Lower leg skin (tissue), 3 donors: ENCODE measurements at regions not wholly inside any gene's neighbourhood (a gene's known extent, or its start where the extent isn't known, plus 50 kb on each side); places are given as distances from the start of the nearest gene placed in this dataset.

Experiments
- POLR2A ChIP-seq, 2 donors: fragments of 450-650 bp; IDR thresholded peaks; one replicate each; pipeline ENCODE4 v1.6.1; 2016 to 2017; ENCODE audit warnings: antibody characterized with exemption in 2 of 2, mild to moderate bottlenecking in 1 of 2, moderate library complexity in 1 of 2
- TF ChIP-seq, protein P1 (sequence below), 3 donors: fragments of 450-650 bp; IDR thresholded peaks; one replicate each; pipeline ENCODE4 v1.5.1; 2016; ENCODE audit warnings: antibody characterized with exemption in 3 of 3, mild to moderate bottlenecking in 3 of 3, moderate library complexity in 2 of 3

DNA sequence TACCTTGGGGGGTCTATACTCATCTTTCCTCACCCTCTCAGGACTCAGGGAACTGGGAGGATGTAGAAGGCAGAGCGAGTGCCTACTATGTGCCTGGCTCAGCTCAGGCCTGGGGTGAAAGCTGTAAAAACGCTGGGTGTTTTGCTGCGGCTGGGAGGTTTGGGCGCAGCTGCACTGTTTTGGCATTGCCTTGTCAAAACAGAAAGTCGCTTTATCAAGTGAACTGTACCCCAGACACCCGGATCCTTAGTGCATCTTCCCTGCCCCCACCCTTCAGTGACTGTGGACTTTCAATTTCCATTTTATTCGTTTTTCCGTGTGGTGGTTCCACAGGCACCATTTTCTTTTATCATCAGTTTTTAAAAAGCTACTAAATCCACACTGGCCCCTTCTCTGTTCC lies 86.7 kb upstream of the ZNF716 start:
- TF ChIP-seq, protein P1, sequence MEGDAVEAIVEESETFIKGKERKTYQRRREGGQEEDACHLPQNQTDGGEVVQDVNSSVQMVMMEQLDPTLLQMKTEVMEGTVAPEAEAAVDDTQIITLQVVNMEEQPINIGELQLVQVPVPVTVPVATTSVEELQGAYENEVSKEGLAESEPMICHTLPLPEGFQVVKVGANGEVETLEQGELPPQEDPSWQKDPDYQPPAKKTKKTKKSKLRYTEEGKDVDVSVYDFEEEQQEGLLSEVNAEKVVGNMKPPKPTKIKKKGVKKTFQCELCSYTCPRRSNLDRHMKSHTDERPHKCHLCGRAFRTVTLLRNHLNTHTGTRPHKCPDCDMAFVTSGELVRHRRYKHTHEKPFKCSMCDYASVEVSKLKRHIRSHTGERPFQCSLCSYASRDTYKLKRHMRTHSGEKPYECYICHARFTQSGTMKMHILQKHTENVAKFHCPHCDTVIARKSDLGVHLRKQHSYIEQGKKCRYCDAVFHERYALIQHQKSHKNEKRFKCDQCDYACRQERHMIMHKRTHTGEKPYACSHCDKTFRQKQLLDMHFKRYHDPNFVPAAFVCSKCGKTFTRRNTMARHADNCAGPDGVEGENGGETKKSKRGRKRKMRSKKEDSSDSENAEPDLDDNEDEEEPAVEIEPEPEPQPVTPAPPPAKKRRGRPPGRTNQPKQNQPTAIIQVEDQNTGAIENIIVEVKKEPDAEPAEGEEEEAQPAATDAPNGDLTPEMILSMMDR (IDR thresholded peaks at IDR 0.05) = no peak
- TF ChIP-seq POLR2A (IDR thresholded peaks at IDR 0.05) = no peak
